Suprapubic skin (tissue), 4 donors: ENCODE measurements at regions not wholly inside any gene's neighbourhood (a gene's known extent, or its start where the extent isn't known, plus 50 kb on each side); places are given as distances from the start of the nearest gene placed in this dataset.

Experiments used
- EP300 ChIP-seq: sonication (generic); formaldehyde crosslinking; IDR thresholded peaks from one replicate; pipeline ENCODE4 v1.6.1; 2017; ENCODE audit warnings: antibody characterized with exemption
- POLR2A ChIP-seq, 2 donors: fragments of 450-650 bp; IDR thresholded peaks; one replicate each; pipeline ENCODE4 v1.6.1; 2017; ENCODE audit warnings: antibody characterized with exemption in 2 of 2, mild to moderate bottlenecking in 2 of 2, moderate library complexity in 2 of 2
- POLR2AphosphoS5 ChIP-seq, 3 donors: sonication (generic); formaldehyde crosslinking; IDR thresholded peaks; one replicate each; pipeline ENCODE4 v1.6.1; 2017; ENCODE audit warnings: antibody characterized with exemption in 3 of 3
- TF ChIP-seq, protein P1 (sequence below), 2 donors: fragments of 200-600 bp in 1 of 2; fragments of 450-650 bp in 1 of 2; sonication (generic) in 1 of 2; IDR thresholded peaks; one replicate each; pipeline ENCODE4 v1.5.1; 2016 to 2019; ENCODE audit warnings: antibody characterized with exemption in 2 of 2, mild to moderate bottlenecking in 1 of 2, moderate library complexity in 1 of 2

DNA sequence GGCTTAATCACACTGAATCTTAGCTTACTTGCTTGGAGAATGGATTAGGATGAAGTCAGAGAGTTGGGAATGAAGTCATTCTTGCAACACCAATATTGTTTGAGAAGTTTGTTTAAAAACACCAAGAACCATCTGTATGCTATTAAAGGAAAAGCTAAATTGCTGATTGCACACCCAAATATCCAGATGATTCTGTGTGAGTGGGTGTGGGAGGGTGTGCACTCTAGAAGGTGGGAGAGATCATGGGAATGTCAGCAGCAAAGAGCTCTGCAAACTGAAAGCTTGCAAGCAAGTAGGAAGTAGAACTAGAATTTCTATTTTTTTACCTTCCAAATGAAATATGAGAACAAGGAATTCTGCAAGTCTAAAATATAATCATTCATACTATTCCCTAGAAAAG, 364.9 kb downstream of the NR2F2 start:
- TF ChIP-seq POLR2A (IDR thresholded peaks at IDR 0.05), result no peak
- no peak for TF ChIP-seq POLR2AphosphoS5 (IDR thresholded peaks at IDR 0.05)
- TF ChIP-seq, protein P1, sequence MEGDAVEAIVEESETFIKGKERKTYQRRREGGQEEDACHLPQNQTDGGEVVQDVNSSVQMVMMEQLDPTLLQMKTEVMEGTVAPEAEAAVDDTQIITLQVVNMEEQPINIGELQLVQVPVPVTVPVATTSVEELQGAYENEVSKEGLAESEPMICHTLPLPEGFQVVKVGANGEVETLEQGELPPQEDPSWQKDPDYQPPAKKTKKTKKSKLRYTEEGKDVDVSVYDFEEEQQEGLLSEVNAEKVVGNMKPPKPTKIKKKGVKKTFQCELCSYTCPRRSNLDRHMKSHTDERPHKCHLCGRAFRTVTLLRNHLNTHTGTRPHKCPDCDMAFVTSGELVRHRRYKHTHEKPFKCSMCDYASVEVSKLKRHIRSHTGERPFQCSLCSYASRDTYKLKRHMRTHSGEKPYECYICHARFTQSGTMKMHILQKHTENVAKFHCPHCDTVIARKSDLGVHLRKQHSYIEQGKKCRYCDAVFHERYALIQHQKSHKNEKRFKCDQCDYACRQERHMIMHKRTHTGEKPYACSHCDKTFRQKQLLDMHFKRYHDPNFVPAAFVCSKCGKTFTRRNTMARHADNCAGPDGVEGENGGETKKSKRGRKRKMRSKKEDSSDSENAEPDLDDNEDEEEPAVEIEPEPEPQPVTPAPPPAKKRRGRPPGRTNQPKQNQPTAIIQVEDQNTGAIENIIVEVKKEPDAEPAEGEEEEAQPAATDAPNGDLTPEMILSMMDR (IDR thresholded peaks at IDR 0.05), result no peak
- no peak for TF ChIP-seq EP300
